Left forelimb (tissue), 1 donor: ENCODE measurements at regions not wholly inside any gene's neighbourhood (a gene's known extent, or its start where the extent isn't known, plus 50 kb on each side); places are given as distances from the start of the nearest gene placed in this dataset.
"Not testable (repeated sequence)": the region's sequence is repeated elsewhere in the genome, so short reads cannot be mapped to it uniquely, and the experiment has no call there.

Experiments used
- DNase-seq: peaks from one replicate; pipeline ENCODE4 v3.0.0-alpha.2; 2018; ENCODE audit warnings: low spot score

GRCh38 chr3:69647511-69648110, 91.7 kb upstream of the MITF start:
- no peak for DNase-seq

GRCh38 chr3:69647081-69647480, 92.2 kb upstream of the MITF start:
- DNase-seq: no peak

DNA sequence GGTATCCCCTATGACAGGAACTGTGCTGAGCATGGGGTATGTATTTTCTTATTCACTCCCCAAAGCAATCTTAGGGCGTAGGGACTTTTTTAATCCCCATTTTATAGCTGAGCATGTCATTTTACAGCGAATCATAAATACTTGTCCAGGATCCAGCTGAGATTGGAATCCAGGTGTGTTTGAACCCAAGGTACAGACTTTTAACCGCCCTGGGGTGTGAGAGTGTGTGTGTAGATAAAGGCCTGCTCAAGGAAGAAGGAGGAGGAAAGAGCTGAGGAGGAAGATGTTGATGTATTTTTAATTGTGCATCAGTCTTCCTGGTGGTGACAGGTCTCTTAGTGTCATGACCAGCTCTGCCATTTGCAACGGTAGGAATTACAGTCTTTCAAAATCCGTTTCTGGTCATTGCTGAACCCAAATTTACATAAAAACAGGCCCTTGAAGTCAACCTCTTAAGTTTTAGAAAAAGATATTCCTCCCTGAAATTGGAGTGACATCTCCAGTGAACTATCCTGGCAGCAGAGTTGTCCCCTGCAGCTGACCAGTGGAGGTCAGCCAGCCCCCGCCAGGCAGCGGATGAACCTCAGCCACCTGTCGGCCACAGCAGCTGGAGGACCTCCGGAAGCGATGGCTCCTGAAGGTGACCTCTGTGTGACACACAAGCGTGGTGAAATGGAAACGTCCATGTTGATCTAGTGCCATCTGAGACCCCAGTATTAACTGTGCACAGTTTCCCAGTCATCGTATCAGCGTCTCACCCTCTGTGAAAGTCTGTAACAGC, 92.8 kb upstream of the MITF start:
- no peak for DNase-seq

DNA sequence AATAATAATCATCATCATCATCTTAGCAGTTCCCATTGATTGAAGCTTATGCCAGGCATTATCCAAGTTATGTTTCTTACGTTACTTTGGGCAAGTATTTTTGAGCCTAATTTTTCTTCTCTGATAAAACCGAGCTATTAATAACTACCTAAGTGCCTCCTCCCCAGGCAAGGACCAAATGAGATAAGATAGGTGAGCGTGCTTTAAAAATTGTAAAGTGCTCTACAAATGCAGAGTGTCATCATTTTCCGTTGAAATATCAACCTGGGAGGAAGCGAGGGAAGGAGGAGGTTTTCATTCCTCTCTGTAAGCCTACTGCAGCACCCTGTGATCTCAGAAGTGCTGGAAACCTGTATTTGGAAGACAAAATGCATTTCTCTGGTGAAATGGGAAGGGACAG, 96.7 kb upstream of the MITF start:
- DNase-seq: no peak

- no peak for DNase-seq
Observed at GRCh38 chr3:69639851-69640250, 99.4 kb upstream of the MITF start.

GRCh38 chr3:69628951-69629350, 110.3 kb upstream of the MITF start:
- DNase-seq: no peak

GRCh38 chr3:69613286-69613685, 126.0 kb upstream of the MITF start:
- DNase-seq: no peak

- no peak for DNase-seq
Observed at GRCh38 chr3:69612791-69613190, 126.5 kb upstream of the MITF start.

- not testable (repeated sequence) for DNase-seq
Observed at GRCh38 chr3:69609566-69609965, 129.7 kb upstream of the MITF start.

DNA sequence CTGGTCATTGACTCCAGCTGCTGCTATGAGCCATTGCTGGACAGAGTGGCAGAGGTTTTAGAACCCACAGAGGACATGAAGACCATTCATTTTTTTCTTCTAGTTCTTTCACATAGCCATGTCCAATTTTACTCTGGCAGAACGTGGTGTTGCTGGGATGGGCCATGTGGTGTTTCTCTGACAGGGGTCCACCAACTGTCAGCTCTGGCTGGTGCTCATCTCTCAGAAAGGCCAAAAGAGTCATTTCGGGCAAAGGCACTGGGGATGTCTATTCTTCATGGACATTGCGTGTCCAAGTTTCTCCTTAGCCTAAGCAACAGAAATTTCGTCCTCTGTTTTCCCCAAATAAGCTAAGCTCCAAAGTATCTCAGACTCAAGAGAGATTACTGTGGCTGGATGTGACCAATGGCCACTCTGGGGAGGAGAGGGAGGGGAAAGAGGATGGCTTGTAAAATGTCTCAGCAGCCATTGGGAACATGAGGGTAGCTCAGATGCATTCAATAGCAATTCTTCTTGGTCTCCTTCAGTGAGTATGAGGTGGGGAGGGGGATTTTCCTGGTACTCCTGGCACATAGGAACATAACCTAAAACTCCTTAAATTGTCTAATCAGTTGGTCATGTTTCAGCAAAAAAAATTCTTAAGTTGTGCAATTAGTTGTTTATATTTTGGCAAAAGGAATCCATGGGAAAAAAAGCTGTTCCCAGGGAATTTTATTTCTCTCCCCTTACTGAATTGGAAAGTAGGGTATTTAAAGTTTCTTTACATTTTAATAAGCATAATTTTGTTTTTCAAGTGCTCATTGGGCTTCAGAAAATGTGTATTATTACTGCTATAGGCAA, 131.6 kb upstream of the MITF start:
- no peak for DNase-seq

DNA sequence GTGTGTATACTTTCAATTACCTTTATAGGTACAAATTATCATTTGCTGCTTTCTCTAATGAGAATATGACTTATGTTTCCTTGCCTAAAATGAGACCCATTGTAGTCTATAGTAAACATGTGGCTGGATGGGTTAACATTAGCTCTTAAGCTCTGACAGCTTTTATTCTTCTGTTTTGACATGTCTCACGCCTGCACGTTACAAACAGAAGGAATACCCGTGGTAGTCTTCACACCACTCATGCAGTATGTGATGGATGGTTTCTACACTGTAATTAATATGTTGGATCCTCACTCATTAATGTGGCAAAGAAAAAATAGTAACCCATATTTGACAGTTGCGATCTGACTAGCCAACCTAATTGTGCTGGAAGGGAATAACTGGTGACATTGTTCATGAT, 133.4 kb upstream of the MITF start:
- DNase-seq: no peak

DNA sequence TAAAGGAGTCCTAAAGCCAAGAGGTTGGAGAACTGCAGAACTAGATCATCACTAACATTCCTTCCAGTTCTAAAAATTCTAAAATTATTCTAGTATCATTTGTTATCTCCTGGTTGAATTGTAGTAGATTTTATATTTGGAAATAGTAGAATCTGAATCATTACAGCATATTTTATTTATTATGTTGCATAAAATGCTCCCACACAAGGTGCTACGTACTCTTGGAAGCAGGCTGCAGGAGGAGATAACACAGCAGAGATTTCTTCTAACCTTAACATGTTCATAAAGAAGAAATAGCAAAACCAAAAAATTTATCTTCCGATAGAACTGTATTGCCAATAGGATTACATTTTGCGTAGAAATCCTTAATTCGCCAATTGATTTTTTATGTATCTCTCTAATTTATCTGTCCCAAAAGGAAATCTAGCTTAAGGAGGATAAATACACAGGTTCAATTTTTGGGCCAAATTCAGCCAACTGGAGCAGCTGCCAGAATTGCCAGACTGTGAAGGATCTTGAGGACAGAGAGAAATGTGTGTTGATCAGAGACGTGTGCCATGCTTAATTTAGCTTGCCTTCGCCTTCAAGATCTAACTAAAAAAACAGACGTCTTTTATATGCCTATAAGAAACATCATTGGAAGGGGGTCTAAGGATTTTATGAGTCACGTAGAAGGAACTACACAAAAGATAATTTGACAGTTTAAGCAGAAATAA, 134.4 kb upstream of the MITF start:
- no peak for DNase-seq

DNA sequence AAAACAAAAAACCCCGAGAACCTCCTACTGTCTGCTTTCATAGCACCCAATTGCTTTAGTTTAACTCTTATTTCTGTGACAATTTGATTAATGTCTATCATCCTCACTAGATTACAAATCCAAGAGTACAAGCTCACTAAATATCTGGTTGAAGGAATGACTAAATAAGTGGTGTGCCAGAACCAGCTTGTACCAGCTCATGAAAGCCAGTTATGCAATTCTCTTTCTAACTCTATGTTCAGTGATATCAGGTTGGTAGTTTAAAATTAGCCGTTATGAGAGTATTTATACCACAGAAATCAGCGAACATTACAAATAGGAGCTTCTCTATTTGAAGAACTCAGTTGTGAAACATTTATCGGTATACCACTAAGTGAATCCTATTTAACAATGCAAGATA, 137.2 kb upstream of the MITF start:
- DNase-seq: no peak

GRCh38 chr3:69594286-69594685, 145.0 kb upstream of the MITF start:
- no peak for DNase-seq

- DNase-seq: no peak
Observed at GRCh38 chr3:69591164-69591736, 148.0 kb upstream of the MITF start.

DNA sequence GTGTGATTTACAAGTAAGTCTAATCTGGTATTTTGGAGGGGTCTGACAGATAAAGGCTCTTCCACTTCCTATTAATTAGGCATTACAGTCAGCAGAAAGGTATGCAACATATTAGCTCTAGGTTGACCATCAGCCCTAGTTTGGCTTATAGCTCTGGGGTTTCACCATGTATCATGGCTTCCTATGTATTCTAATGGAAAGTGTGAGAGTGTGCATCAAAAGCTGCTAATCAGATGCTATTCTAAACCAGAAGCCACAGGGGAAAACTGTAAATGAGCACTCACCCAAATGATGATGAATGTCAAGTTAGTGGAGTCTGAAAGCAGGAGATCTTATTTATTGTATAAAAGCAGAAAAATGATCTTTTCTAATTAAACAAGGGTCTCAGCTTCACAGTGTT, 149.2 kb upstream of the MITF start:
- no peak for DNase-seq

DNA sequence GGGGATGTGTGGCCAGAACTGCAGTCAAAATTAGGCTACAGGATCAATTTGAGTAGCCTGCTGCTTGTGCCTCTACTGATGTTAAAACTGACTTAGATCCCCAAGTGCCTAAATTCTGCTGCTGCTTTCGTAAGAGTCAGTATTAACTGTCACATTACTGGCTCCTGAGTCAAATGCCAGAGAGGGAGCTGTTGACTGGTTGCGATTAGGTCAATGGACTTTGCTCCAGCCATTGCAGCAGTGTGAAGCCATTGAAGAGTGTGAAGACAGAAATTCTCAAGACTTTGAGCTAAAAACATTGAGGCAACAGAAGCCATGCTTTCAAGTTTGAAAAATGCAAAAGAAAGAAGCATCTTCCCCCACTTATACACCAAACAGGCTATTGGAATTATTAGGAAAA, 151.1 kb upstream of the MITF start:
- no peak for DNase-seq

- DNase-seq: no peak
Observed at GRCh38 chr3:69585472-69585871, 153.8 kb upstream of the MITF start.

- no peak for DNase-seq
Observed at GRCh38 chr3:69582044-69582443, 157.2 kb upstream of the MITF start.

DNA sequence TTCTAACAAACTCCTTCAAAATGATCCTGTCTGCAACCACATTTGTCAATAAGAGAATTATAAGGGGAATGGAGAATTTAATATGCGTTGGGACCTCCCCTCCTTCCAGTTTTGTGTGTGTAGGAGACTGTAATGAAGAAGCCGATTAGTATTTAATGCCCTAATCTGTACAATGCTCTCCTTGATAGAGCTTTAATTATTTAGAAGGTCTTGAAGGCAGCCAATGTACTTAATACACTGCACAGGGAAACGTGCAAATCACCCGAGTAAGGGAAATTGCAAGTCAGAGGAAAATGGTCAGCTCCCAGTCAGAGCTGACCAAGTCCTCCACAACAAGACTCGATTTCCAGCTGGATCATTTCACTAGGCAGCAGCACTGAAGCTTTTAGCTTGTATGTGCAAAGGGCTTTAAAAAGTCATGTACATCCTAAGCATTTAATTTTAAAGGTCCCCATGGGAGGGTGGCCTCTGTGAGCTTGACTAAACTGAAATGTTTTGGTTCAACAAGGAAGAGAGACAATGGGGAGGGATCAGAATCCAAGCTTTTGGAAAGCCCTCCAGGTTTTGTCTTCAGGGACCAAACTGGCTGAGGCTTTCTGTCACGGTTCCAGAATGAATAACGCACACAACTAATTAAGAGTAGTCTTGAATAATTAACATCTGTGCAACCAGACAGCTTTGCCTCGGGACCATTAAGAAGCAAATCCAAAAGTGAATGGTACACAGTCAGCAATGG, 159.8 kb upstream of the MITF start:
- no peak for DNase-seq

DNA sequence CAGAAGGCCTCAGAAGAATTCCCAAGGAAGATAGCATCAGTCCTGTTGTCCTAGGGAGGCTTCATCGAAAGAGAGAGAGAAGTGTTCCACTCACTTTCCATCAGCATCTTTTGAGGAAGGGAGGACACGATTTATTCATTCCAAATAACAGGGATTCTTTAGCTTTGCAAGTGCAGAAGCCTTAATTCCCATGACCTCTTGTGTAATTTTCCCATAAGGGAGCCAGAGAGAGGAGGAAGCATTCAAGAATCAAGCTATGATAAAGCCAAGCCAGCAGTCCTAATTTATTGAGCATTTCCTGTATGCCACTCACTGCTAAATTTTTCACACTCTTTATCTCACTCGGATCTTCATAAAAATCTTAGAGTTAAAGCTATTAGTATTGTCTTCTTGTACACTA, 169.7 kb upstream of the MITF start:
- no peak for DNase-seq
